ENCODE measurements at regions not wholly inside any gene's neighbourhood (a gene's known extent, or its start where the extent isn't known, plus 50 kb on each side); places are given as distances from the start of the nearest gene placed in this dataset.
"Not testable (repeated sequence)": the region's sequence is repeated elsewhere in the genome, so short reads cannot be mapped to it uniquely, and the experiment has no call there.

DNA sequence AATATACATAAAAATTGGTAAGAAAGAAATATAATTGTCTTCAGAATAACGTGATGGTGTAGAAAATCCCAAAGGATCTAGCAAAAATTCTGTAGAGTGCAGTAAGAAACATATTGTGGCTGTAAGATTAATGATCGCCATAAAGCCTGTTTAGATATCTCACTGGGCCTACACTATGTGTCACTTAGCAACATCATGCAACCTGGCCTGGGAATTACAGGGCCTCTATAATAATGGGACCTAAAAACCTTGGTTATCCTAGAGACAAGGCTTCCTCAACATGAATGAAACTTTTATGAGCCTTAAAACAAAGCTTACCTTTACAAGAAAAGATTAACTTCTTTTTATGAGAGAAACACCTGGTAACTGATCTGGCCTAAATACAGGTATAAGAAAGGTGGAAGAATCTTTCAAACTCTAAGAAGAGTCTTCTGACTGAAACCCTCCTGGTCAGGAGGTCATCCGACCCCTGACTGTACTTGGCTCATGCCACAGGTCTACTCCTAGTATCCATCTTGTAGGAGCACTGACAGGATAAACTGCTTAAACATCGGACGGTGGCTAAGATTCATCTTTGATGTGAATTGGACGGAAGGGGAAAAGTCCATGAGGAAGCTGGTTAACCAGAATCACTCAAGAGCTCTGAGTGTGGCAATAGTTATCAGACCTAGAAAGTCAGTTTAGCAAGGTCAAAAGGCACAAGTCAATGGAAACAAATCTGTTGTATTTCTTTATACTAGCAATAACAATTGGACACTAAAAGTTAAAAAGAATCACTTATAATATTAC is 1155.1 kb upstream of the SORCS1 start:
- Histone ChIP-seq H2AFZ (no peak overlapping the region), H3K4me2 (no peak overlapping the region), H3K79me2 (no peaks in the 10 kb centered on the region), H3K4me1 (ENCODE audit: insufficient read depth) (no peaks in the 10 kb centered on the region), H3K36me3 (replicated peaks; ENCODE audit: insufficient read depth, low read depth) (no peaks in the 10 kb centered on the region), H3K9me3 (ENCODE audit: low read depth) (no peaks in the 10 kb centered on the region), H3K9me2 (replicated peaks; ENCODE audit: insufficient read depth) (no peaks in the 10 kb centered on the region), H3K4me3 (no peak overlapping the region), H3K27ac (no peak overlapping the region), H4K20me1 (ENCODE audit: insufficient read depth, poor library complexity, severe bottlenecking) (no peaks in the 10 kb centered on the region), H3K27me3 (no peaks in the 10 kb centered on the region)
- WGBS (ENCODE audit: low lambda C conversion rate, missing lambda C conversion rate): 86% methylated on average over 6 of the region's 6 CpGs
- TF ChIP-seq EZH2phosphoT487 (IDR thresholded peaks at IDR 0.05; ENCODE audit: low read depth, severe bottlenecking, unreplicated experiment): no peak
- no peak for TF ChIP-seq EZH2 (IDR thresholded peaks at IDR 0.05; ENCODE audit: borderline replicate concordance)
- TF ChIP-seq, protein P1, sequence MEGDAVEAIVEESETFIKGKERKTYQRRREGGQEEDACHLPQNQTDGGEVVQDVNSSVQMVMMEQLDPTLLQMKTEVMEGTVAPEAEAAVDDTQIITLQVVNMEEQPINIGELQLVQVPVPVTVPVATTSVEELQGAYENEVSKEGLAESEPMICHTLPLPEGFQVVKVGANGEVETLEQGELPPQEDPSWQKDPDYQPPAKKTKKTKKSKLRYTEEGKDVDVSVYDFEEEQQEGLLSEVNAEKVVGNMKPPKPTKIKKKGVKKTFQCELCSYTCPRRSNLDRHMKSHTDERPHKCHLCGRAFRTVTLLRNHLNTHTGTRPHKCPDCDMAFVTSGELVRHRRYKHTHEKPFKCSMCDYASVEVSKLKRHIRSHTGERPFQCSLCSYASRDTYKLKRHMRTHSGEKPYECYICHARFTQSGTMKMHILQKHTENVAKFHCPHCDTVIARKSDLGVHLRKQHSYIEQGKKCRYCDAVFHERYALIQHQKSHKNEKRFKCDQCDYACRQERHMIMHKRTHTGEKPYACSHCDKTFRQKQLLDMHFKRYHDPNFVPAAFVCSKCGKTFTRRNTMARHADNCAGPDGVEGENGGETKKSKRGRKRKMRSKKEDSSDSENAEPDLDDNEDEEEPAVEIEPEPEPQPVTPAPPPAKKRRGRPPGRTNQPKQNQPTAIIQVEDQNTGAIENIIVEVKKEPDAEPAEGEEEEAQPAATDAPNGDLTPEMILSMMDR (IDR thresholded peaks at IDR 0.05; ENCODE audit: poor library complexity): no peak
- peak; percentile 7 for DNase-seq (ENCODE audit: low spot score)

DNA sequence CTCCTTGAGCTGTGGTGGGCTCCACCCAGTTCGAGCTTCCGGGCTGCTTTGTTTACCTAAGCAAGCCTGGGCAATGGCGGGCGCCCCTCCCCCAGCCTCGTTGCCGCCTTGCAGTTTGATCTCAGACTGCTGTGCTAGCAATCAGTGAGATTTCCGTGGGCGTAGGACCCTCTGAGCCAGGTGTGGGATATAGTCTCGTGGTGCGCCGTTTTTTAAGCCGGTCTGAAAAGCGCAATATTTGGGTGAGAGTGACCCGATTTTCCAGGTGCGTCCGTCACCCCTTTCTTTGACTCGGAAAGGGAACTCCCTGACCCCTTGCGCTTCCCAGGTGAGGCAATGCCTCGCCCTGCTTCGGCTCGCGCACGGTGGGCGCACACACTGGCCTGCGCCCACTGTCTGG is 1151.1 kb upstream of the SORCS1 start:
- peak overlapping the region; percentile 74 for H3K4me2 ChIP-seq

DNA sequence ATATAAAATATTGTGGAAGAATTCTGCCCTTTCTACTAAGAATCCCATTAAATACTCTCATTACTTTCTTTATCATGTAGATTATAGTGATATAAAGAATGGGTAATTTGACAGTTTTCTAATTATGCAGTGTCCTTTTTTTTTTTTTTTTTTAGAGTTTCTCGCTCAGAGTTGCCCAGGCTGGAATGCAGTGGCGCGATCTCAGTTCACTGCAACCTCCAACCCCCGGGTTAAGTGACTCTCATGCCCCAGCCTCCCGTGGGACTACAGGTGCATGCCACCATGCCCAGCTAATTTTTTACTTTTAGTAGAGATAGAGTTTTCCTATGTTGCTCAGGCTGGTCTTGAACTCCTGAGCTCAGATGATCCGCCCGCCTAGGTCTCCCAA is 1143.4 kb upstream of the SORCS1 start:
- Histone ChIP-seq H2AFZ (no peak overlapping the region), H3K36me3 (replicated peaks; ENCODE audit: insufficient read depth, low read depth) (no peaks in the 10 kb centered on the region), H3K9me3 (ENCODE audit: low read depth) (no peaks in the 10 kb centered on the region), H3K79me2 (no peaks in the 10 kb centered on the region), H3K4me1 (ENCODE audit: insufficient read depth) (no peaks in the 10 kb centered on the region), H4K20me1 (ENCODE audit: insufficient read depth, poor library complexity, severe bottlenecking) (no peaks in the 10 kb centered on the region), H3K4me2 (no peak overlapping the region), H3K4me3 (no peak overlapping the region), H3K27ac (no peak overlapping the region), H3K27me3 (no peaks in the 10 kb centered on the region), H3K9me2 (replicated peaks; ENCODE audit: insufficient read depth) (no peaks in the 10 kb centered on the region)
- TF ChIP-seq, protein P1 (IDR thresholded peaks at IDR 0.05; ENCODE audit: poor library complexity): no peak
- TF ChIP-seq EZH2 (IDR thresholded peaks at IDR 0.05; ENCODE audit: borderline replicate concordance) (no peak), EZH2phosphoT487 (IDR thresholded peaks at IDR 0.05; ENCODE audit: low read depth, severe bottlenecking, unreplicated experiment) (no peak)
- 91% methylated on average over 7 of the region's 7 CpGs for WGBS (ENCODE audit: low lambda C conversion rate, missing lambda C conversion rate)
- no peak for DNase-seq (ENCODE audit: low spot score)

More for the DNA sequence above, 1151.1 kb upstream of the SORCS1 start:
- not testable (repeated sequence) for H4K20me1 ChIP-seq (ENCODE audit: insufficient read depth, poor library complexity, severe bottlenecking); H3K9me2 ChIP-seq (replicated peaks; ENCODE audit: insufficient read depth); H3K27ac ChIP-seq; DNase-seq (ENCODE audit: low spot score); H3K9me3 ChIP-seq (ENCODE audit: low read depth); H3K4me1 ChIP-seq (ENCODE audit: insufficient read depth); H3K79me2 ChIP-seq; H3K36me3 ChIP-seq (replicated peaks; ENCODE audit: insufficient read depth, low read depth); H3K27me3 ChIP-seq
- WGBS (ENCODE audit: low lambda C conversion rate, missing lambda C conversion rate): 38% methylated on average over 23 of the region's 25 CpGs
- peak overlapping the region; percentile 84 for H2AFZ ChIP-seq
- peak overlapping the region; percentile 55 for H3K4me3 ChIP-seq

DNA sequence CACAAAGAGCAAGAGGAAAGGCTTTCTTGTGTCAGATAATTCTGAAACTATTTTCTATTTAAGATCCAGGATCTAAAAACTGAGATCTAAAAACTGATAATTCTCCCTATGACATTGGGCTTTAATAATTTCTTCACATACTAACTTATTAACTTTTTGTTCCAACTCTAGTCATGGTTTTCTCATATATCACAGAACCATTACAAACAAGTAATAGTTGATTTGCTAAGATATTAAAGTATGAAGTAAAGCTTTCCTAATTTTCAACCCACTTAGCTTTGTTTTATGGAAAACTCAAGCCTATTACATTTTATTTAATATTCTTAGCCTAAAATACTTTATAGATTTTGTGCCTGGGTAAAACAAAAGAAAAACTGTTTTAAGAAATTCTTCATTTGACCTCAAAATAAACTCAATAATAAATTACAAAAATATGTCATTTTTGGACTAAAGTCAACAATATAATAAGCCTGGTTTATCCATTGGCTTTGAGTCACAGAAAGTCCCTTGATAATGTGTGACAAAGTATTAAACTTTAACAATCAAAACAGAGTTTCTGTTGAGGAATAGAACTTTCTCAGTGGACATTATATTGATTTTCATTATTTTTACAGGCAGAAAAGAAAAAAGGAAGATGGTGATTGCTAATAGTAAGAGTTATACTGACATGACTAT is 1142.9 kb upstream of the SORCS1 start:
- Histone ChIP-seq H3K4me1 (ENCODE audit: insufficient read depth) (no peaks in the 10 kb centered on the region), H4K20me1 (ENCODE audit: insufficient read depth, poor library complexity, severe bottlenecking) (no peaks in the 10 kb centered on the region), H3K27me3 (no peaks in the 10 kb centered on the region), H3K4me3 (no peak overlapping the region), H3K9me3 (ENCODE audit: low read depth) (no peaks in the 10 kb centered on the region), H3K4me2 (no peak overlapping the region), H3K79me2 (no peaks in the 10 kb centered on the region), H3K36me3 (replicated peaks; ENCODE audit: insufficient read depth, low read depth) (no peaks in the 10 kb centered on the region), H3K9me2 (replicated peaks; ENCODE audit: insufficient read depth) (no peaks in the 10 kb centered on the region), H3K27ac (no peak overlapping the region), H2AFZ (no peak overlapping the region)
- TF ChIP-seq, protein P1 (IDR thresholded peaks at IDR 0.05; ENCODE audit: poor library complexity): no peak
- no peak for TF ChIP-seq EZH2 (IDR thresholded peaks at IDR 0.05; ENCODE audit: borderline replicate concordance)
- no peak for TF ChIP-seq EZH2phosphoT487 (IDR thresholded peaks at IDR 0.05; ENCODE audit: low read depth, severe bottlenecking, unreplicated experiment)
- DNase-seq (ENCODE audit: low spot score): no peak
